Ovary (tissue), 7 donors: ENCODE measurements at regions not wholly inside any gene's neighbourhood (a gene's known extent, or its start where the extent isn't known, plus 50 kb on each side); places are given as distances from the start of the nearest gene placed in this dataset.

Source experiments
- DNase-seq, 5 donors: peaks; one replicate each; pipeline ENCODE4 v3.0.0-alpha.2; 2019 to 2020
- H3K27ac ChIP-seq, 2 donors: fragments of 200-600 bp; one replicate each; pipeline versions ENCODE4 v1.5.1 to v1.8.0; 2019 to 2022
- H3K27me3 ChIP-seq: fragments of 200-600 bp; one replicate; pipeline ENCODE4 v1.8.0; 2022
- H3K36me3 ChIP-seq: fragments of 200-600 bp; sonication (generic); one replicate; pipeline ENCODE4 v1.5.1; 2019
- H3K4me1 ChIP-seq: one replicate; pipeline ENCODE4 v1.8.1; 2013; ENCODE audit warnings: mild to moderate bottlenecking, moderate library complexity; ENCODE audit not compliant: insufficient read depth
- H3K4me3 ChIP-seq: fragments of 200-600 bp; sonication (generic); one replicate; pipeline ENCODE4 v1.5.1; 2017
- H3K9me3 ChIP-seq, 2 donors: fragments of 200-600 bp in 1 of 2; sonication (generic) in 1 of 2; one replicate each; pipeline versions ENCODE4 v1.5.1 to v1.8.1; 2013 to 2019; ENCODE audit warnings: mild to moderate bottlenecking in 1 of 2, moderate library complexity in 1 of 2
- EP300 ChIP-seq: sonication (generic); formaldehyde crosslinking; IDR thresholded peaks from one replicate; pipeline ENCODE4 v1.6.1; 2017; ENCODE audit warnings: antibody characterized with exemption
- POLR2A ChIP-seq: fragments of 450-650 bp; IDR thresholded peaks from one replicate; pipeline ENCODE4 v1.6.1; 2017; ENCODE audit warnings: antibody characterized with exemption, mild to moderate bottlenecking, moderate library complexity
- WGBS, 3 donors: extraction: QIAGEN DNeasy Blood & Tissue Kit in 1 of 3; methylation state at CpG; one replicate each; pipeline versions ENCODE4 v1.1.5 to v1.1.7; 2013 to 2017; 5-methylcytosine and 5-hydroxymethylcytosine counted together
- intact Hi-C, 4 donors: fragments of 100-400 bp; cut with DNase I; formaldehyde crosslinking; loops; one replicate each; pipeline versions ENCODE4 v1.11.0 to v1.15.1; 2022 to 2023
- TF ChIP-seq, protein P1 (sequence below), 3 donors: fragments of 450-650 bp in 2 of 3; fragments of 200-600 bp in 1 of 3; IDR thresholded peaks; one replicate each; pipeline versions ENCODE4 v1.5.1 to v1.8.0; 2016 to 2022; ENCODE audit warnings: antibody characterized with exemption in 3 of 3, mild to moderate bottlenecking in 1 of 3
- donor health status: DM: no; HTN: no; CAD: no; lungs with moderate emphysema.
- donor health status: DM: no; HTN: no; CAD: no.
- donor health status: Bipolar disorder and iron deficiency.
- donor health status: DM: no; HTN: no; CAD: no.
- donor health status: DM: yes; HTN: yes; CAD: no.

- WGBS, 3 donors, result 4 to 14% (median 8%) methylated on average over 5 of the region's 5 CpGs
- H3K4me1 ChIP-seq, result no peaks in the 10 kb centered on the region
- H3K27me3 ChIP-seq, result no peaks in the 10 kb centered on the region
- no peaks in the 10 kb centered on the region for H3K9me3 ChIP-seq
- H3K4me3 ChIP-seq, result no peak overlapping the region
- intact Hi-C loops, result no loop called here
- DNase-seq, result no peak
- H3K27ac ChIP-seq, result no peak overlapping the region
- H3K36me3 ChIP-seq, result no peaks in the 10 kb centered on the region
- TF ChIP-seq, protein P1, sequence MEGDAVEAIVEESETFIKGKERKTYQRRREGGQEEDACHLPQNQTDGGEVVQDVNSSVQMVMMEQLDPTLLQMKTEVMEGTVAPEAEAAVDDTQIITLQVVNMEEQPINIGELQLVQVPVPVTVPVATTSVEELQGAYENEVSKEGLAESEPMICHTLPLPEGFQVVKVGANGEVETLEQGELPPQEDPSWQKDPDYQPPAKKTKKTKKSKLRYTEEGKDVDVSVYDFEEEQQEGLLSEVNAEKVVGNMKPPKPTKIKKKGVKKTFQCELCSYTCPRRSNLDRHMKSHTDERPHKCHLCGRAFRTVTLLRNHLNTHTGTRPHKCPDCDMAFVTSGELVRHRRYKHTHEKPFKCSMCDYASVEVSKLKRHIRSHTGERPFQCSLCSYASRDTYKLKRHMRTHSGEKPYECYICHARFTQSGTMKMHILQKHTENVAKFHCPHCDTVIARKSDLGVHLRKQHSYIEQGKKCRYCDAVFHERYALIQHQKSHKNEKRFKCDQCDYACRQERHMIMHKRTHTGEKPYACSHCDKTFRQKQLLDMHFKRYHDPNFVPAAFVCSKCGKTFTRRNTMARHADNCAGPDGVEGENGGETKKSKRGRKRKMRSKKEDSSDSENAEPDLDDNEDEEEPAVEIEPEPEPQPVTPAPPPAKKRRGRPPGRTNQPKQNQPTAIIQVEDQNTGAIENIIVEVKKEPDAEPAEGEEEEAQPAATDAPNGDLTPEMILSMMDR (IDR thresholded peaks at IDR 0.05), result no peak
- no peak for TF ChIP-seq EP300
- no peak for TF ChIP-seq POLR2A
These were observed 1678.8 kb upstream of the TENM3 start for GRCh38 chr4:180564448-180564847.

GRCh38 chr4:180565856-180566431 is 1677.3 kb upstream of the TENM3 start:
- 42 to 94% (median 70%) methylated on average over 2 of the region's 2 CpGs for WGBS, 3 donors
- DNase-seq, result no peak

DNA sequence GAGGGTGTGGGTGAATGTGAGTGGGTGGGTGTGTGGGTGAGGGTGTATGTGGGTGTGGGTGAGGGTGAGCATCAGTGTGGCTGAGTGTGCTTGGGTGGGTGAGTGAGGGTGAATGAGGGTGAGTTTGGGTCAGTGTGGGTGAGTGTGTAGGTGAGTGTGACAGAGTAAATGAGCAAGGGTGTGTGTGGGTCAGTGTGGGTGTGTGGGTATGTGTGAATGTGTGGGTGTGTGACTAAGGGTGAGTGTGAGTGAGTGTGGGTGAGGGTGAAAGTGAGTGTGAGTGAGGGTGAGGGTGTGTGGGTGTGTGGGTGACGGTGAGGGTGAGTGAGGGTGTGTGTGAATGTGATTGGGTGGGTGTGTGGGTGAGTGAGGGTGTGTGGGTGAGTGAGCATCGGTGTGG is 1676.7 kb upstream of the TENM3 start:
- H3K27me3 ChIP-seq, result no peaks in the 10 kb centered on the region
- intact Hi-C loops, result no loop called here
- 50 to 92% (median 83%) methylated on average over 2 of the region's 2 CpGs for WGBS, 3 donors

More at GRCh38 chr4:180565856-180566431, 1677.3 kb upstream of the TENM3 start:
- H3K36me3 ChIP-seq, result no peaks in the 10 kb centered on the region
- H3K27me3 ChIP-seq, result no peaks in the 10 kb centered on the region
- no peaks in the 10 kb centered on the region for H3K9me3 ChIP-seq
- no peak overlapping the region for H3K27ac ChIP-seq
- no peak overlapping the region for H3K4me3 ChIP-seq
- intact Hi-C loops, result no loop called here
- no peaks in the 10 kb centered on the region for H3K4me1 ChIP-seq
- TF ChIP-seq, protein P1 (IDR thresholded peaks at IDR 0.05), result no peak
- TF ChIP-seq EP300 (no peak), POLR2A (no peak)

GRCh38 chr4:180567080-180567479 is 1676.1 kb upstream of the TENM3 start:
- TF ChIP-seq POLR2A (no peak), EP300 (no peak)
- TF ChIP-seq, protein P1 (IDR thresholded peaks at IDR 0.05), result no peak
- 80 to 90% (median 85%) methylated on average over 7 of the region's 7 CpGs for WGBS, 3 donors
- no peaks in the 10 kb centered on the region for H3K27me3 ChIP-seq
- no peak for DNase-seq
- H3K36me3 ChIP-seq, result no peaks in the 10 kb centered on the region
- no peak overlapping the region for H3K27ac ChIP-seq
- no peaks in the 10 kb centered on the region for H3K4me1 ChIP-seq
- intact Hi-C loops, result no loop called here
- no peak overlapping the region for H3K4me3 ChIP-seq
- no peaks in the 10 kb centered on the region for H3K9me3 ChIP-seq

More for the DNA sequence above, 1676.7 kb upstream of the TENM3 start:
- no peak for DNase-seq
- no peaks in the 10 kb centered on the region for H3K9me3 ChIP-seq
- H3K4me1 ChIP-seq, result no peaks in the 10 kb centered on the region
- H3K27ac ChIP-seq, result no peak overlapping the region
- no peaks in the 10 kb centered on the region for H3K36me3 ChIP-seq
- TF ChIP-seq EP300 (no peak), POLR2A (no peak)
- TF ChIP-seq, protein P1 (IDR thresholded peaks at IDR 0.05), result no peak
- no peak overlapping the region for H3K4me3 ChIP-seq
